WERI-Rb-1 (cell line): ENCODE measurements at regions not wholly inside any gene's neighbourhood (a gene's known extent, or its start where the extent isn't known, plus 50 kb on each side); places are given as distances from the start of the nearest gene placed in this dataset.

Experiments
- DNase-seq: peaks from one replicate; pipeline ENCODE4 v3.0.0-alpha.2; 2020
- H3K27ac ChIP-seq: fragments of 250-450 bp; sonication (Bioruptor Pico); 2 replicates; pipeline ENCODE4 v1.5.1; 2020; ENCODE audit warnings: mild to moderate bottlenecking, moderate library complexity
- H3K27me3 ChIP-seq: fragments of 250-450 bp; sonication (Bioruptor Pico); 2 replicates; pipeline ENCODE4 v1.5.1; 2021; ENCODE audit warnings: mild to moderate bottlenecking, low read depth, moderate library complexity; ENCODE audit not compliant: insufficient read depth, severe bottlenecking
- H3K36me3 ChIP-seq: fragments of 250-450 bp; sonication (Bioruptor Pico); 2 replicates; pipeline ENCODE4 v1.5.1; 2020; ENCODE audit warnings: mild to moderate bottlenecking, moderate library complexity
- H3K4me3 ChIP-seq: 2 replicates; pipeline ENCODE4 v1.5.1; 2011; ENCODE audit warnings: low read depth, mild to moderate bottlenecking, control low read depth, low read length
- H3K9me3 ChIP-seq: fragments of 250-450 bp; sonication (Bioruptor Pico); 2 replicates; pipeline ENCODE4 v1.5.1; 2021; ENCODE audit warnings: mild to moderate bottlenecking, moderate library complexity; ENCODE audit not compliant: severe bottlenecking
- TF ChIP-seq, protein P1 (sequence below): IDR thresholded peaks from 2 replicates; pipeline ENCODE4 v1.5.1; 2011; ENCODE audit warnings: low read depth, mild to moderate bottlenecking, control low read depth, inconsistent platforms, low read length

DNA sequence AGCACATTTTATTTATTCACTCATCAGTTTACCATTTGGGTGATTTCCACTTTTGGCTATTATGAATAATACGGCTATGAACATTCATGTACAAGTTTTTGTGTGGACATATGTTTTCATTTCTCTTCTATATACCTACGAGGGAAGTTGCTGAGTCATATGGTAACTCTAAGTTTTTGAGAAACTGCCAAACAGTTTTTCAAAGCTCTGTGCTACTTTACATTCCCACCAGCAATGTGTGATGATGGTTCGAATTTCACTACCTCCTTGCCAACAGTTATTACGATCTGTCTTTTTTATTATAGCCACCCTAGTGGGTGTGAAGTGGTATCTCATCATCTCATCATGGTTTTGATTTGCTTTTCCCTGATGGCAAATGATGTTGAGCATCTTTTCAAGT lies 63.7 kb upstream of the MRTFB start:
- Histone ChIP-seq H3K27ac (no peak overlapping the region), H3K4me3 (no peak overlapping the region), H3K27me3 (no peaks in the 10 kb centered on the region), H3K36me3 (no peaks in the 10 kb centered on the region), H3K9me3 (no peaks in the 10 kb centered on the region)
- TF ChIP-seq, protein P1, sequence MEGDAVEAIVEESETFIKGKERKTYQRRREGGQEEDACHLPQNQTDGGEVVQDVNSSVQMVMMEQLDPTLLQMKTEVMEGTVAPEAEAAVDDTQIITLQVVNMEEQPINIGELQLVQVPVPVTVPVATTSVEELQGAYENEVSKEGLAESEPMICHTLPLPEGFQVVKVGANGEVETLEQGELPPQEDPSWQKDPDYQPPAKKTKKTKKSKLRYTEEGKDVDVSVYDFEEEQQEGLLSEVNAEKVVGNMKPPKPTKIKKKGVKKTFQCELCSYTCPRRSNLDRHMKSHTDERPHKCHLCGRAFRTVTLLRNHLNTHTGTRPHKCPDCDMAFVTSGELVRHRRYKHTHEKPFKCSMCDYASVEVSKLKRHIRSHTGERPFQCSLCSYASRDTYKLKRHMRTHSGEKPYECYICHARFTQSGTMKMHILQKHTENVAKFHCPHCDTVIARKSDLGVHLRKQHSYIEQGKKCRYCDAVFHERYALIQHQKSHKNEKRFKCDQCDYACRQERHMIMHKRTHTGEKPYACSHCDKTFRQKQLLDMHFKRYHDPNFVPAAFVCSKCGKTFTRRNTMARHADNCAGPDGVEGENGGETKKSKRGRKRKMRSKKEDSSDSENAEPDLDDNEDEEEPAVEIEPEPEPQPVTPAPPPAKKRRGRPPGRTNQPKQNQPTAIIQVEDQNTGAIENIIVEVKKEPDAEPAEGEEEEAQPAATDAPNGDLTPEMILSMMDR = no peak
- DNase-seq = no peak

DNA sequence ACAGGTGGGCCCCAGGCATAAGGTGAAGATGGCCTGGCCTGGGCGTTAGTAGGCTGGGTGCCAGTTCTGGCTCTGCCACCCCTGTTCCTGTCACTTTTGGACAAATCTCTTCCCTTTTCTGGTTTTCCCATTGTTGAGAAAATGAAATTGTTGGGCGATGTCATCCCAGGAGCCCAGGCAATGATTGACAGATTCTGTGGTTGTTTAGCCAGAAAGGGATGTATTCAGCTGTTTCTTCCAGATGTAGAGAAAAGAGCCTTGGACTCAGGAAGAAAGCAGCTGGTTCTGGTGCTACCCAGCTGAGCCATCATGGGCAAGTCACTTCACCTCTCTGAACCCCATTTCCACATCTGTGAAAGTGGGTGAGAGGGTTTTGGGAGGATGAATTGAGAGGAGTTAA lies 60.1 kb upstream of the MRTFB start:
- Histone ChIP-seq H3K36me3 (no peaks in the 10 kb centered on the region), H3K27ac (no peak overlapping the region)
- TF ChIP-seq, protein P1 = no peak

DNA sequence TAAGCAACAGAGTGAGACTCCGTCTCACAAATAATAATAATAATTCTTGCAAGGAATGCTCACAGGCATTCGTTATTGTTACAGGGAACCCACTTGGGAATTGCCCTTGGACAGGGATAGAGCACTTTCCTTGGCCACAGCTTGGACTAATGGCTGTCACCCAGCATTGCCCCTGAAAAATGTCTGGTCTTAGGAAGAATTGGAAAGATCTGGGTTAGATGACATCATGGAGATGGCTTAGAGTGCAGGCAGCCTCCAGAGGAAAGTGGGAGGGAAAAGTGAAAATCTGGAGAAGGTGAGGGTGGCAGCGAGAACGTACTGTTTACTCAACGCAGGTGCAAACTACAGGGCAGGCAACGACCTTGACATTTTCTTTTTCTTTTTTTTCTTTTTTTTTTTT lies 59.3 kb upstream of the MRTFB start:
- Histone ChIP-seq H3K27ac (no peak overlapping the region), H3K27me3 (no peaks in the 10 kb centered on the region), H3K36me3 (no peaks in the 10 kb centered on the region), H3K4me3 (no peak overlapping the region), H3K9me3 (no peaks in the 10 kb centered on the region)
- TF ChIP-seq, protein P1 = no peak
- no peak for DNase-seq

More for the DNA sequence above, 60.1 kb upstream of the MRTFB start:
- H3K9me3 ChIP-seq = no peaks in the 10 kb centered on the region
- H3K4me3 ChIP-seq = no peak overlapping the region
- DNase-seq = no peak
- H3K27me3 ChIP-seq = no peaks in the 10 kb centered on the region

DNA sequence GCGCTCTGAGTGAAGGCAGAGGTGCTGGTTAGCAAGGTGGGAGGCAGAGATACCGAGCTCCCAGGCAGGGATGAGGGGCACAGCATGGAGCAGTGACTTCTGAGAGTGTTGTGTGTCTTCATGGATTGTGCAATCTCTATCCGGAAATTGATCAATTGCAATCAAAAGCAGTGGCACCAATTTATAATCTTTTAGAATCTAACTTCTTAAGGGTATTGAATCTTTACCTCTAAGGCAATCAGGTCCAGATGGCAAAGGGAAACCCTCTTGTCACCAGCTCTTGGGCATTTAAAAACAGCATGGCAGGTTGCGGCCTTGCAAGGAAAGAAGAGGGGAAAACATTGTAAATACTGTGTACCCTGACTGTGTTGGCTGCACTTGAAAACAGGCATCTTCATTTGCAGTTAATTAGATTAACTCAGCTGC lies 58.0 kb upstream of the MRTFB start:
- H3K27me3 ChIP-seq = no peaks in the 10 kb centered on the region
- TF ChIP-seq, protein P1 = no peak
- no peaks in the 10 kb centered on the region for H3K36me3 ChIP-seq
- no peak overlapping the region for H3K4me3 ChIP-seq
- DNase-seq = no peak
- H3K27ac ChIP-seq = no peak overlapping the region
- no peaks in the 10 kb centered on the region for H3K9me3 ChIP-seq

DNA sequence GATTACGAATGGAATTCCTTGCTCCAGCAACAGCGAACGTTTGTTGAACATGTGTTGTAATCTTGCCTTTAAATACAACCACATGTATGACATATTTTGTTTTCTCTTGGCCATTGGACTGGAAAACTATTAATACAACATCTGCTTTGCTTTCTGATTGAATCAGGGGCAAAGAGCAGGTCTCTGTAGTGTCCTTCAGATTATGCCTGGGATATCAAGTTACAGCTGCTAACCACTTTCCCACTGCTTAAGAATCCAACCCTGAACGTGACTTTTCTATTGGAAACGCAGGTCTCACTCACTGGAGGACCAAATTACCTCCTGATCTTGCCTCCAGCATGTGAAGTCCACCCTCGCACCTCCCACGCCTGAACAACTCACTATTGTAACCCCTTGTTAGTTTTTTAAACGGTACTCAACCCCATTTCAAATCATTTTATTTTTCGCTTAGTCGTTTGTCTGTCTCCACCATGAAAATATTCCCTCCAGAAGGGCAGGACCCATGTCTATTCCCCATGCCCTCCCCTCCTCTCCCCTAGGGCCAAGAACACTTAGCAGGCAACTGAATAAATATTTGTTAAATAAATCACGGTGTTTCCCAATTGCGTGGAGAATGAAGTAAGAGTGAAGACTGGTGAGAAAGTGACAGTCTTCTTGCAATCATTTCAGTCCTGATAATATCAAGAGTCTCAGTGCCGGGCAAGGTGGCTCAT lies 57.4 kb upstream of the MRTFB start:
- no peak for DNase-seq
- H3K27ac ChIP-seq = no peak overlapping the region

More for the DNA sequence above, 57.4 kb upstream of the MRTFB start:
- Histone ChIP-seq H3K4me3 (no peak overlapping the region), H3K36me3 (no peaks in the 10 kb centered on the region), H3K9me3 (no peaks in the 10 kb centered on the region), H3K27me3 (no peaks in the 10 kb centered on the region)
- TF ChIP-seq, protein P1 = no peak
